ENCODE measurements at regions not wholly inside any gene's neighbourhood (a gene's known extent, or its start where the extent isn't known, plus 50 kb on each side); places are given as distances from the start of the nearest gene placed in this dataset.

DNA sequence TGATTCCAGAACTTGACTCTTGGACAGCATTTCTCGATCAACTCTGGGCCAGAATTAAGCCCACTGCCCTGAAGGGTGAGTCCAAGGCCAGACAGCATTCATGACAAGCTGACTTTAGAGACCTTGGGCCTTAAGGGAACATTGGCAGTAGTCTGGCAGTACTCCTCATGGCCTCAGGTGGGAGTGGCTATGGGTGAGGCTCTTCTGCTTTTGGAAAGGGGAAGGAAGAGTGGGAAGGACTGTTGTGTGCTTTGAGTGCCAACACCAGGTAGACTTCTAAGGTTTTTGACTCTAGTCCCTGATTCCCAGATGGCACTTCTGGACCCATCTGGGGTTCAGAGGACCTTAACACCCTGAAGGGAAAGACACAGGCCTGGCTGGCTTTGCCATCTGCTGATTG, 530.4 kb downstream of the ACTL7B start:
- TF ChIP-seq FOSL1 (IDR thresholded peaks at IDR 0.05; ENCODE audit: low read depth) (no peak), ZFX (IDR thresholded peaks at IDR 0.05) (no peak), CEBPB (IDR thresholded peaks at IDR 0.05; ENCODE audit: low read depth) (no peak), ZNF274 (IDR thresholded peaks at IDR 0.05; ENCODE audit: low read depth, low read length) (no peak)
- TF ChIP-seq, protein P1, sequence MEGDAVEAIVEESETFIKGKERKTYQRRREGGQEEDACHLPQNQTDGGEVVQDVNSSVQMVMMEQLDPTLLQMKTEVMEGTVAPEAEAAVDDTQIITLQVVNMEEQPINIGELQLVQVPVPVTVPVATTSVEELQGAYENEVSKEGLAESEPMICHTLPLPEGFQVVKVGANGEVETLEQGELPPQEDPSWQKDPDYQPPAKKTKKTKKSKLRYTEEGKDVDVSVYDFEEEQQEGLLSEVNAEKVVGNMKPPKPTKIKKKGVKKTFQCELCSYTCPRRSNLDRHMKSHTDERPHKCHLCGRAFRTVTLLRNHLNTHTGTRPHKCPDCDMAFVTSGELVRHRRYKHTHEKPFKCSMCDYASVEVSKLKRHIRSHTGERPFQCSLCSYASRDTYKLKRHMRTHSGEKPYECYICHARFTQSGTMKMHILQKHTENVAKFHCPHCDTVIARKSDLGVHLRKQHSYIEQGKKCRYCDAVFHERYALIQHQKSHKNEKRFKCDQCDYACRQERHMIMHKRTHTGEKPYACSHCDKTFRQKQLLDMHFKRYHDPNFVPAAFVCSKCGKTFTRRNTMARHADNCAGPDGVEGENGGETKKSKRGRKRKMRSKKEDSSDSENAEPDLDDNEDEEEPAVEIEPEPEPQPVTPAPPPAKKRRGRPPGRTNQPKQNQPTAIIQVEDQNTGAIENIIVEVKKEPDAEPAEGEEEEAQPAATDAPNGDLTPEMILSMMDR (IDR thresholded peaks at IDR 0.05 in 2 of 3, conservative IDR thresholded peaks at IDR 0.05 in 1 of 3; ENCODE audit: borderline replicate concordance in 1 of 3, insufficient read depth in 1 of 3, low read depth in 2 of 3, low read length in 2 of 3): no peak
- H3K79me2 ChIP-seq (ENCODE audit: insufficient read depth, low read length): no peaks in the 10 kb centered on the region
- no peaks in the 10 kb centered on the region for H3K4me1 ChIP-seq (ENCODE audit: control insufficient read depth in 1 of 2, insufficient read depth in 2 of 2, low read length in 2 of 2)
- DNase-seq (ENCODE audit: low read depth, low spot score) (no peak), ATAC-seq (no peak)
- no peaks in the 10 kb centered on the region for H3K27me3 ChIP-seq (ENCODE audit: insufficient read depth, low read length)
- CTCF ChIA-PET: no interaction called here
- H3K36me3 ChIP-seq (ENCODE audit: control insufficient read depth in 1 of 2, insufficient read depth in 2 of 2, low read length in 2 of 2): no peaks in the 10 kb centered on the region
- RAD21 ChIA-PET (ENCODE audit: low non-redundant PET in 1 of 2, low total read pairs in 2 of 2, uncharacterized antibody in 2 of 2, unreplicated experiment in 2 of 2): no interaction called here
- no peaks in the 10 kb centered on the region for H4K20me1 ChIP-seq (ENCODE audit: insufficient read depth)
- no peak overlapping the region for H3K27ac ChIP-seq (ENCODE audit: low read depth, low read length)
- no peak overlapping the region for H2AFZ ChIP-seq (ENCODE audit: low read depth, low read length, poor library complexity, severe bottlenecking)
- no peak overlapping the region for H3K9ac ChIP-seq (ENCODE audit: low read length)
- H3K4me2 ChIP-seq (ENCODE audit: low read length): no peak overlapping the region
- no peaks in the 10 kb centered on the region for H3K9me2 ChIP-seq (ENCODE audit: insufficient read depth)
- 0 out of 4 replicates have a peak, but pooled peaks cover 0 to 4% of the 10 kb centered on the region in 2 experiments for H3K9me3 ChIP-seq (ENCODE audit: control insufficient read depth in 1 of 2, insufficient read depth in 1 of 2, low read depth in 1 of 2, low read length in 2 of 2)
- POLR2A ChIA-PET: no interaction called here
- intact Hi-C loops (cut with micrococcal nuclease): no loop called here
- no peak overlapping the region for H3K4me3 ChIP-seq (replicated peaks in 1 of 2; ENCODE audit: low read depth in 1 of 2, low read length in 2 of 2)
- BruUV-seq (replicated peaks): no TSS peak

DNA sequence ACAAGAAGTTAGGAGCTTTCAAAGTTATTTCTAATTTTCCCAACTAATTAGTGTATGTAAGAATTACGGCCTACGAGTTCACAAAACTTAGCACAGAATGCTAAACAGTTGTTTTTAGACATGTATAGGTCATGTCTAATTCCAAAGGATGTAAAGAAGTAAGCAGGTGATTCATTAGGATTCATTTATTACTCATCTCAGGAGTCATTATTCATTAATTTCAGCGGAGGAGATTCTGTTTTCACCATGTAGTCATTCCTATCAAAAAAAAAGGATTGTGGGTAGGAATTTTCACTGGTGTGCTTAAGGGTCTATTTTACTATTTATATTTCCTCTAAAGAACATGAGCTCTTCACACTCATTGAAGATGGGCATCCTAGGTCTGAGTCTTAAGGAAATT, 532.2 kb downstream of the ACTL7B start:
- no peak overlapping the region for H3K4me3 ChIP-seq (replicated peaks in 1 of 2; ENCODE audit: low read depth in 1 of 2, low read length in 2 of 2)
- H3K9me2 ChIP-seq (ENCODE audit: insufficient read depth): no peaks in the 10 kb centered on the region
- H3K36me3 ChIP-seq (ENCODE audit: control insufficient read depth in 1 of 2, insufficient read depth in 2 of 2, low read length in 2 of 2): no peaks in the 10 kb centered on the region
- no peak overlapping the region for H3K9ac ChIP-seq (ENCODE audit: low read length)
- no peak overlapping the region for H2AFZ ChIP-seq (ENCODE audit: low read depth, low read length, poor library complexity, severe bottlenecking)
- H3K9me3 ChIP-seq (ENCODE audit: control insufficient read depth in 1 of 2, insufficient read depth in 1 of 2, low read depth in 1 of 2, low read length in 2 of 2): 0 out of 4 replicates have a peak, but pooled peaks cover 0 to 4% of the 10 kb centered on the region in 2 experiments
- H3K4me2 ChIP-seq (ENCODE audit: low read length): no peak overlapping the region
- intact Hi-C loops (cut with micrococcal nuclease): no loop called here
- no peak overlapping the region for H3K27ac ChIP-seq (ENCODE audit: low read depth, low read length)
- DNase-seq (ENCODE audit: low read depth, low spot score) (no peak), ATAC-seq (no peak)
- H4K20me1 ChIP-seq (ENCODE audit: insufficient read depth): no peaks in the 10 kb centered on the region
- ChIA-PET CTCF (no interaction called here), RAD21 (ENCODE audit: low non-redundant PET in 1 of 2, low total read pairs in 2 of 2, uncharacterized antibody in 2 of 2, unreplicated experiment in 2 of 2) (no interaction called here), POLR2A (no interaction called here)
- no peak for TF ChIP-seq ZNF274 (IDR thresholded peaks at IDR 0.05; ENCODE audit: low read depth, low read length)
- no peak for TF ChIP-seq EZH2 (IDR thresholded peaks at IDR 0.05)
- no peak for TF ChIP-seq SIN3A (IDR thresholded peaks at IDR 0.05; ENCODE audit: low read depth)
- TF ChIP-seq POLR2AphosphoS5 (IDR thresholded peaks at IDR 0.05; ENCODE audit: low read depth, low read length): no peak
- TF ChIP-seq FOSL1 (IDR thresholded peaks at IDR 0.05; ENCODE audit: low read depth): no peak
- no peak for TF ChIP-seq ELF1 (IDR thresholded peaks at IDR 0.05; ENCODE audit: borderline replicate concordance, low read depth)
- TF ChIP-seq ZFX (IDR thresholded peaks at IDR 0.05): no peak
- H3K27me3 ChIP-seq (ENCODE audit: insufficient read depth, low read length): no peaks in the 10 kb centered on the region
- H3K4me1 ChIP-seq (ENCODE audit: control insufficient read depth in 1 of 2, insufficient read depth in 2 of 2, low read length in 2 of 2): no peaks in the 10 kb centered on the region
- no peaks in the 10 kb centered on the region for H3K79me2 ChIP-seq (ENCODE audit: insufficient read depth, low read length)
- BruUV-seq (replicated peaks): no TSS peak

All from HCT116 (cell line).